Activated T-cell treated with anti-CD3 and anti-CD28 coated beads for 48 hours (primary cell): ENCODE measurements at regions not wholly inside any gene's neighbourhood (a gene's known extent, or its start where the extent isn't known, plus 50 kb on each side); places are given as distances from the start of the nearest gene placed in this dataset.

Experiments
- DNase-seq: peaks from one replicate; pipeline ENCODE4 v3.0.0-alpha.2; 2020; ENCODE audit warnings: low read depth

DNA sequence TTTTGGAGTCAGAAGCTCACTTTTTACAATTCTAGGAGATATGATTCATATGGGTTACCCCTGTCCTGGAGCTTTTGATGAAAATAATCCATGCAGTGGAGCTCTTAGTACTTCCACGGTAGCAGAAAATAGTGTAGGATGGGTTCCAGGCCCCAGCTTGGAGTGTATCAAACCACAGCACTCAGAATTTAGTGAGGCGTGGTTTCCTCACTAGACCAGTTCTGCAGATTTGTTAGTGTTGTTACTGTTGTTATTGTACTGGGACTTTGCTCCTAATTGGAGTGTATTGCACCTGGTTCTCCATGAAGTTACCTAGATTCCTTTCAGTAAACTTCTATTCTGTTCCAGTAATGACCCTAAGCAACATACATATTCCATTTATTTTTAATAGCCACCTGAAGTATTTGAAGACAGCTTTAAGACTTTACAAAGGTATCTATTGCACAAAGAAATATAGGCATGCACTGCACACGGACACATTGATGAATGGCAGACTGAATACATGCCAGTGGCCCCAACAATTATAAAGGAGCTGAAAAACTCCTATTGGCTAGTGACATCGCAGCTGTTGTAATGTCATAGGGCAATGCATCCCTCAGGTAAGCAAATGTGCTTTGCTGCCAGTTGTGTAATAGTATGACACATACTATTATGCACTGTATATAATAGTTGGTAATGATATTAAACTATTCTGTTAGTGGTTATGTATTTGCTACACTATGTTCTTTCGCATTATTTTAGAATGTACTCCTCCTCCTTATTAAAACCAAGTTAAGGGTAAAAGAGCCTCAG is 1058.0 kb downstream of the KCNT2 start:
- no peak for DNase-seq

DNA sequence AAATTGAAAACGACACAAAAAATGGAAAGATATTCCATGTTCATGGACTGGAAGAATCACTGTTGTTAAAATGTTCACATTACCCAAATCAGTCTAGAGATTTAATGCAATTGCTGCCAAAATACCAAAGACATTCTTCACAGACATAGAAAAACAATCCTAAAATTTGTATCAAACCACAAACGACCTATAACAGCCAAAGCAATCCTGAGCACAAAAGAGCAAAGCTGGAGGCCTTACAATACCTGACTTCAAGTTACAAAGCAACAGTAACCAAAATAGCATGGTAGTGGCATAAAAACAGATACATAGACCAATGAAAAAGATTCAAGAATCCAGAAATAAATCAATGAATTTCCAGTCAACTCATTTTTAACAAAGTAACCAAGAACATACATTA is 1077.3 kb downstream of the KCNT2 start:
- no peak for DNase-seq

DNA sequence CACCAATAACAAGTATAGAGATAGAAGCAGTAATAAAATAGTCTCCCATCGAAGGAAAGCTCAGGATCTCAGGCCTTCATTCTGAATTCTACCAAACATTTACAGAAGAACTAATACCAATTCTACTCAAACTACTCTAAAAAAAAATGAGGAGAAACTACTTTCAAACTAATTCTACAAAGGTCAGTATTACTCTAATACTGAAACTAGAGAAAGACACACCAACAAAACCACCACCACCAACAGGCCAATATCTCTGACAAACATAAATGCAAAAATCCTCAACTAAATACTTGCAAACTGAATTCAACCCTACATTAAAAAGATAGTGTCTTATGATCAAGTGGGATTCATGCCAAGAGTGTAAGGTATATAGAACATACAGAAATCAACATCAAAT is 1078.4 kb downstream of the KCNT2 start:
- no peak for DNase-seq

DNA sequence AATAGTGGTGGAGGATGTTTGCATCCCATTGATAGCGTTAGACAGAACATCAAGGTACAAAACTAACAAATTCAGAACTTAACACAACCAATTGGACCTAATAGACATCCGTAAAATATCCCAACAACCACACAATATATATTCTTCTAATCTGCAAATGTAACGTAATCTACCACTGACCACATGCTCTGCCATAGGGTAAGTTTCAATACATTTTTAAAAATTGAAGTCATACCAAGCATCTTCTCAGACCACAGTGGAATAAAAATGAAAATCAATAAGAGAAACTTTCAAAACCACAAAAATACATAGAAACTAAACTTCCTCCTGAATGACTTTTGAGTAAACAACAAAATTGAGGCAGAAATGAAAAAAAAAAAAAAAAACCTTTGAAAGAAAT is 1087.5 kb downstream of the KCNT2 start:
- DNase-seq: no peak

DNA sequence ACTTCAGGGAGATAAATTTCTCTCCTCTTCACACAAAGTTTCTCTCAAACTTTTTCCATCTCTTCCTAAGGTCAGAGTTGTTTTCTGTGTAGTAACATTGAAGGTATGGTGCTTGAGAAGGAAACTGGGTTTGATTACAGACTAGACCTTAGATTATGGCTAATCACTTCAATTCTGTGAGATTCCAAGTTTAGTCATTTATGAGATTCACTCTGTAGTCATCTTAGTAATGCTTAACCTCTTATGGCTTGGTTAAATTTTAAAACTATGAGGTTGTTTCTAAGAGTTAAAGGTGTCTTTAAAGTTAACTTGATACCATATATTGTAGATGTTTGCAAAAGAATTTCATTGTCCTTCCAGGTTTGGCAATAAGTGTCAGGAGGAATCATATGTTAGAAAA is 1092.2 kb downstream of the KCNT2 start:
- DNase-seq: no peak

DNA sequence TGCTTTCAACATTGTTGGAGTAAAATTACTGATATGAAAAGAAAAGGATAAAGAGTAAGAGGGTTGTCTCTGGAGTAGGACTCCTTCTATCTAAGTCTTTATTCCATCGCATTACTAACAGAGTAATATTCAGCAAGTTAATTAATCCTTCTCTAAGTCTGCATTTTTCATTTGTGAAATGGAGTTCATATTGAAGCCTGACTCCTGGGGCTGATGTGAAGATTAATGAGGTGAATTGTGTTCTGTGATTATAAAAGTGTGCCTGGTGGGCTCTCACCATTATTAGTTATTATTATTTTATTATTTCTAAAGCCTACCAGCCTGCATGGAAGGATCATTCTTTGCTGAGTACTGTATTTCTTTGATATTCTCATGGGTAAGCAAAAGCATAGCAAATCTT is 1096.7 kb downstream of the KCNT2 start:
- DNase-seq: no peak

DNA sequence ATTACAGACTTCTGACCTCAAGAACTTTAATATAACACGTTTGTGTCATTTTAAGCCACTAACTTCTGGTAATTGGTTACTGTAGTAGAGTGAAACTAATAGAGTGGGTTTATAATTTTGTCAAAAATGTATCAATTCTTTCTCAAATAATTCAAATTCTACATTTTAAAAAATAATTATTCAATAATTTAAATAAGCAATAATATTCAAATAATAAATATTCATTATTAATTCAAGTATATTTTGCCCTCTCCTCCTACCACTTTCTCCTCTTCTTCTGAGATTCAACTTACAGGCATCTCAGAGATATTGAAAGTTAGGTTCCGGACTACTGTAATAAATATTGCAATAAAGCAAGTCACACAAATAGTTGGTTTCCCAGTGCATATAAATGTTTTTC is 1107.1 kb downstream of the KCNT2 start:
- DNase-seq: no peak

DNA sequence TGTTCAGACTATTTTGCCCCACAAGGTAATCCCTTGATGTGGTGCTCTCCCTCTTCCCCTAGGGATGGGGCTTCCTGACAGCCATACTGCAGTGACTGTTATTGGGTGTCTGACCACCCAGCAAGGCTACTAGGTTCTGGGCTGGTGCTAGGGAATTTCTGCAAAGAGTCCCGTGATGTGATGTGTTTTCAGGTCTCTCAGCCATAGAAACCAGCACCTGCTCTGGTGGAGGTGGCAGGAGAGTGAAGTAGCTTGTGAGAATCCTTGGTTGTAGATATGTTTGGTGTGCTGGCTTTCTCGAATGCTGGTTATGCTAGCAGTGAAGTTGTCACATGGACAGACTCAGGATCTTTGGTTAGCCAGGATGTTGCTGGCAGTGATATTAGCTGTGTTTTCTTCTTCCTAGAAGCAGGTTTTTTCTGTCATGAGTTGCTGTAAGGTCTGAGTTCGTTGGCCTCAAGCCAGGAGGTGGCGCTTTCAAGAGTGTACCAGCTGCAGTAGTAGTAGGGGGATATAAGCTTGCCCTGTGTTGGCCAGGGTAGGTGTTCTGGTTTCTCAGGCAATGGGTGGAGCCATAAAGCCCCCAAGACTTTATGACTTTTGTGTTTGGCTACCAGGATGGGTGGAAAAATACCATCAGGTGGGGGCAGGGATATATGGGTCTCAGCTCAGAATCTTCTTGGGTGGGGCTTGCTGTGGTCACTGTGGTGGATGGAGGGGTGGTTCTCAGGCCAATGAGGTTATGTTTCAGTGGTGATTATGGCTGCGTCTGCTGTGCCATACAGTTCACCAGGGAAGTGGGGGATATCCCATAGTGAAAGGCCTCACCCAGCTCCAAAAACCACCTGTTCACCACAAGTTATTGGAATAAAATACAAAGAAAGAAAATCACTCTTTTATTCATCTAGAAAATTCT is 1112.3 kb downstream of the KCNT2 start:
- DNase-seq: no peak

DNA sequence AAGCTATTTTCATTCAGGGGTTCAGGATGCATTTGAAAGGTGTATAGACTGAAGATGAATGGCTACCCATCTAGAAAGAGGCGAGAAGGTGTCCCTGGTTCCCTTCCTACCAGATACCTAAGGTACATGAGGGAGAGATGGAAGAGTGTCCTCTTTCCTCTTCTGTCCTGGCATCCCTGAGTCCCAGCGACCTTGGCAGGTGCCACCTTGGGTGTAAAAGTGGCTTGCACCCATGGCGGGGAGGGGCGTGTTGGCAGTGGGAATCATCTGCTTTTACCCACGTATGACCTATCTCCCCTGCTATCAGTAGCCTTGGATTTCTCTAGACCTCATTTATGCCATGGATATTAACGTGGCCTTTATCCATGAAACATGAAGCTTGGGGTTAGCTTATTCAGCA is 1126.1 kb downstream of the KCNT2 start:
- no peak for DNase-seq

DNA sequence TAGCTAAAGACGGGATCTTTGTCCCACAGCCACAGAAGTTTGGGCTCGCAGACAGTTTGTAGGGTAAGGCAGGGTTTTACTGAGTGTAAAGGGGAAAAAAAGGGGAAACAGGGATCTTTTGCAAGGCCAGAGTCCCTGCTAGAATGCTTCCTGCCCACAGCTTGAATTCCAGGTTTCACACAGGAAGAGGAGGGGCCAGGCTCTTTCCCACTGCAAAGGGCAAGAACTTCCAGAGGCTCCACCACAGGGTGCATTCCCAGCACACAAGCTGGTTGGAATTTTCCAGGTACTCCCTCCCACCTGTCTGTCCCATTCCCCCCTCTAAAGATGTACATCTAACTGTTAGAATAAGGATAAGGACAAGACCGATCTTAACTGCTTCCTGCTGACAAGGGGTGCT is 1126.9 kb downstream of the KCNT2 start:
- no peak for DNase-seq

DNA sequence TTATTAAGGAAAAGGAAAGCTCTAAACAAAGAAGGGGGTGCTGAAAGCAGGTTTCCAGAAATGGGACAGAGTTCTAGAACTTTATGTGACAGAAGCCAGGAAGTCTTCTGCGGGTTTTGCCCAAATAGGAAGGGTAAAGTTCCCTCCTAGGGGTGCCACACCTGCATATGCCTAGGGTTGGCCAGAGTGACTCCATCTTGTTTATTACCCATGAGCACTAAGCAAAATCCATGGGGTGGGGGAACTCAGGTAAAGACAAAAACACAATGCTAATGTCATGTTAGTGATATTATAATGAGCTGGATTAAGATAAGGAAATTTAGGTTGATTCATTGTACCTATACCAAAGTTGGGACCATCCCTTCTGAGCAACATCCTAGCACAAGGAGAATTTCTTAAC is 1132.7 kb downstream of the KCNT2 start:
- DNase-seq: no peak

DNA sequence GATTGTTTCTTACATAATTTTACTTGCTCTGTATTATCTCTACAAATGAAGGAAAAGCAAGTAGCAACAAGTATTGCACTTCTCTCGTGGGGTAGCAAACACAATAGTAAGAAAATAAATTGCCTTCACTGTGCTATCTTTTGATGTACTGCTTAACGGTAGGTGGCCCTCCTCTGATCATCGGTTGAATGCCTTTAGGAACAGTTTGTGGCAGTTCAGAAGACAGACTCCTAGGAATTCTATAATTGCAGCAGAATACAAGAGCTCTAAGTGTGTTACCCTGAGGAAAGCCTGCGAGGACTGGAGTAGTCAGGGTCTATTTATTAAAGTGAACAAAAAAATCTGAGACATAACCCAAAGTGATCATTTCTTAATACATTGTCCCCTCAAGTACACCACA is 1135.9 kb downstream of the KCNT2 start:
- no peak for DNase-seq

DNA sequence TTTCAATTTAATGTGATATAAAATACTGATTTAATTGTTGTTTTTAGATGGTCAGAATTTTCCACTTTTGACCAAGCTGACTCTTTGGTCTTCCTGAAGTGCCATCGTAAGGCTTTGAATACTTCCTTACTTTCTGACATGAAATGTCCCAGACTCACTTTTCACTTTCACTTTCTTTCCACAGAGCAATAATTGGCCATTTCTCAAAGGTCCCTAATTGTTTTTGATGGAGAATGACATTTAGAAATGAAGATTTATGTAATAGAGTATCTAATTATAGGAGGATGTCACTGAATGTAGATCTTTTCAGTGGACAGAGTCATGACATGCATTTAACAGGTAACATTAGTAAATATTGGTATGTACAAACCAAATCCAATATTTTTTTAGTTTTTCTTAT is 1141.6 kb downstream of the KCNT2 start:
- DNase-seq: no peak

DNA sequence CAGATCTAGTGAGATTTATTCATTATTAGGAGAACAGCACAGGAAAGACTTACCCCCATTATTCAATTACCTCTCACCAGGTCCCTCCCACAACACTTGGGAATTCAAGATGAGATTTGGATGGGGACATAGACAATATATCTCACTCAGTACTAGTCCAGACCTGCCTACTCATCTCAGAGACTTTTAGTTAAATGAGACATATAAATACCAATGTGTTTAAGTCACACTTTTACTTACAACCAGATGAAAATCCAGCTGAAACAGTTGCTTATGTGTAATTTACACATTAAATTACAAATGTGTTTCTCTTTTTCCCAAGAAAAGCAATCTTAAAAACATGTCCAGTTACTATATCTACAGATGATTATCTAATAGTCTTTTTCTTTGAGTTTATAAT is 1145.6 kb downstream of the KCNT2 start:
- DNase-seq: no peak

DNA sequence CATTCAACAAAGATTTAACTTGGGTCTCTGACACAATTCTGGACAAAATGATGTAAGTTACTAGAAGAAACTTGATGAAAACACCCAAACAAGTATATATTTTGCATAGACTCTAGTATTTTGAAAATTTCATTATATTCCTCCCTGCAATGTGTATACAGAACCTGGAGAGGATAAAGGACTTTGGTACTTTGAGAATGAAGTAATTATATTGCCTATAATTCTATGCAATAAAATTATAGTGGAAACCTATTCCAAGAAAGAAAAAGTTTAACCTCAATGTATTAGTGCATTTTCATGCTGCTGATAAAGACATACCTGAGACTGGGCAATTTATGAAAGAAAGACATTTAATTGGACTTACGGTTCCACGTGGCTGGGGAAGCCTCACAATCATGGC is 1146.1 kb downstream of the KCNT2 start:
- DNase-seq: no peak

DNA sequence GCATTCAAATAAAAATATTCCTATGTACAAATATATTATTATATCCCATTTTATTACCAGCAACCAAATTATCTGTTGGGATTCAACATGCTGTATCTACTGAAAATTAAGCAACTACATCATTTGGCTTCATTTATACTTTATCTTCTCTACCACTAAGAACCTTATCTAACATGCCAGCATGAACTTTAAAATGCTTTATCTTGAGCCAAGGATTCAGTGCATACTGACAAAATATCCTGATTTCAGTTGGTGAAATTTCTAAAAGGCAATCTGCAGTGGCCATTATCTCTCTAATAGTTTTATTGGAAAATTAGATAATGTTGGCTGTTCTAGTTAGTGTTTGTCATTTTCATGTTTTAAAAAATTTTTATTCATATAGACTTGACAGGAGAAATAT is 1149.9 kb downstream of the KCNT2 start:
- no peak for DNase-seq

DNA sequence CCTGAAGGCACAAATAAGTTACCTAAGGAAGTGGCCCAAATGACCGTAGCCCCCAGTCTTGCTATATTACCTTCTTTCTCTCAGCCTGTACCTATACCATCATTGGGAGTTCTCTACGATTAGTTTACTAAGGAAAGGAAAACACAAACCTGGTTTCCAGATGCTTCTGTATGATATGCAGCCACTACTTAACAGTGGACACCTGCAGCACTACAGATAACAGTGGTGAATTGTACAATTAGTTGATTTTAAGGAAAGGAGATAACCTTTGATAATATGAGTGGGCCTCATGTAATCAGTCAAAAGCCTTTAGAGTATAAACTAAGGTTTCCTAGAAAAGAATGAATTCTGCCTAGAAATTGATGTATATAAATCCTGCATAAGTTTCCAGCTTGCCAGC is 1157.4 kb downstream of the KCNT2 start:
- no peak for DNase-seq

DNA sequence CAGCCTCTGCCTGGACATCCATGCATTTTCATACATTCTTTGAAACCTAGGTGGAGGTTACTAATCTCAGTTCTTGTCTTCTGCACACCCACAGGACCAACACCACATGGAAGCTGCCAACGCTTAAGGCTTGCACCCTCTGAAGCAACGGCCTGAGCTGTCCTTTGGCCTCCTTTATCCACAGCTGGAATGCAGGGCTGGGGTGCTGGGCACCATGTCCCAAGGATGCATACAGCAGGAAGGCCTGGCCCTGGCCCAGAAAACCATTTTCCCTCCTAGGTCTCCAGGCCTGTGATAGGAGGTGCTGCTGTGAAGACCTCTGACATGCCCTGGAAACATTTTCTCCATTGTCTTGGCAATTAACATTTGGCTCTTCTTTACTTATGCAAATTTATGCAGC is 1168.6 kb downstream of the KCNT2 start:
- DNase-seq: no peak

DNA sequence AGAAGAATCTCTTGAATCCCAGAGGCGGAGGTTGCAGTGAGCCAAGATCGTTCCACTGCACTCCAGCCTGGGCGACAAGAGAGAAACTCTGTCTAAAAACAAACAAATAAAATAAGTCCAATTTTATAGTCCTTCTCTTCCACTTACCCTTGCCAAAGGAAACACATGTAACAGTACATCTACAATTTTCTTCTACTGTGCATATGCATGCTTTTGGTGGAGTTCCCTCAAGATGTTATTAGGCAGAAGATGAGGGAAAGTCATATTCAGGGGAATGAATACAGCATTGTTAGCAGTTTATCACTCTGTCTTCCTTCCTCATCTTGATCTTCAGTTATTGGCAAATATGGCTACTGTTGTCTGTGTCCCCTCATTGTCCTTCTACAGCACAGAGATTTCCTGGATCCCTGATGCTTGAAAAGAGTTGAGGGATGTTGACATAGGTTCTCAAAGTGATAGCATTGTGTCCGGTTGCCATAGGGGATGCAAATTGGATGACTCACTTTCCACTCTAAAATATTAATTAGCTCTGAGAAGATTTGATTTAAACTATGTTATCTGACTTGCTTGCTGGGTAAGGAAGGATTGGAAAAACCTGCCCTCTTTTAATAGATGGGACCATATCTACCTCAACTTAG is 1173.6 kb downstream of the KCNT2 start:
- DNase-seq: no peak

DNA sequence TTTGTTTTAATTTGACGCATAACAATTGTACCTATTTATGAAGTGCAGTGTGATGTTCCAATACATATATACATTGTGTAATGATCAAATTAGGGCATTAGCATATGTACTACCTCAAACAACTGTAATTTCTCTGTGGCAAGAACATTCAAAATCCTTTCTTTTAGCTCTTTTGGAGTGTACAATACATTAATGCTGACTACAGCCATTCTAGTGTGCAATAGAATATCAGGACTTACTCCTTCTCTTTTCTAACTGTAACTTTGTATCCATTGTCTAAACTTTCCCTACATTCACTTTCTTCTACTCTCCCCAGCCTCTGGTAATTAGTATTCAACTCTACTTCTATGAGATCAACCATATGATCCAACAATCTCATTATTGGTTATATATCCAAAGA is 1177.4 kb downstream of the KCNT2 start:
- DNase-seq: no peak

DNA sequence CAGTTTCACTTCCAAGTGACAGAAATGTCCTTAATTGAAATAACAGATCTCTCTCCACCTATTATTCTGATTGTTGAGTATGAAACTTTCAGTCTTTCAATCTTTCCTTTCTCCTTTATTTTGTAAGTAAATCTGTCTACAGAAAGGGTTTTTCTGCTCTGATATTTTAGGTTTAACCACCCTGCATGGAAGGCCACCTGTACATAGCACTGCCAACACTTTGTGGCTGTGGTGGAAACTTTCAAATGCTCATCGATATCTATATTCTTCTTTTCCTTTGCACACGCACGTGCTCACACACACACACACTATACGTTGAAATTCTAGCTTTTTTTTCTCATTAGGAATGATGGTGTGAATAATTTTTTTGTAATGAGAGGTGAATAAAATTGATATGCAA is 1179.3 kb downstream of the KCNT2 start:
- no peak for DNase-seq

DNA sequence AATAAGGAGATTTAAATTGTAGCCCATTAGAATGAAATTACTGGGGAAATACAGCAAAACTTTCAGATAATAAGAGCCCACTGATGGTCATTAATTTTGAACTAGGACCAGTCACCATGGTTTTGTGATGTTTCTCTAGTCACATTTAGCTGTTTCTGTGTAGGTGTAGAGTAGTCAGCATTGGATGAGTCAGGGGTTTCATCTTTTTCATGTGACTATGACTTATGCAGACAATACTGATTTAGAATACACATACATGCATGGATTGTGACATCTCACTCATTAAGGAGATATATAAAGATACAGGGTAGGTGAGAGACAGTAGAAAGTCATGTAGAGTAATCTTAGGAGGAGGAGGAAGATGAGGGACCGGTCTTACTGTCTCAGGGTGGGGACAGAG is 1192.7 kb downstream of the KCNT2 start:
- no peak for DNase-seq

DNA sequence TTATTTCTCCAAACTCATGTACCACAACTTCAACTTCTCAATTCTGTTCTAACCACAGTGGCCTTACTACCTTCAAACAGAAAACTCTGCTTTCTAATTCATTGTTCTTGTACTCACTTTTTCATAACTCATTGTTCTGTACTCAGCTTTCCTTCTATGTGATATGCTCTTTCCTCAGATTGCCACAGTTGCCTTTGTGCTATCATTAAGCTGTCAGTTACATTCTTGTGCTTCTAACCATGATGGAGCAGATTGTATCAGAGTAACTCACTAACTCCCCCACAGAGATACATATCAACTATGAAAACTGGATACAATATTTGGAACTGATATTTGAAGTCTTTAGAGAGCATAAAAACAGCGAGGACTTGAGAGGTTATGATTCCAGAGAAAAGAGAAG is 1213.7 kb downstream of the KCNT2 start:
- DNase-seq: no peak
